GM23338 (cell line): ENCODE measurements at regions not wholly inside any gene's neighbourhood (a gene's known extent, or its start where the extent isn't known, plus 50 kb on each side); places are given as distances from the start of the nearest gene placed in this dataset.

Source experiments
- CREB1 ChIP-seq: fragments of 250-450 bp; sonication (Bioruptor Pico); IDR thresholded peaks from 2 replicates; pipeline ENCODE4 v1.5.0; 2020; ENCODE audit warnings: low read depth, mild to moderate bottlenecking, moderate library complexity
- CTCF ChIP-seq, 2 experiments: fragments of 200-600 bp in 1 of 2; sonication (generic) in 1 of 2; conservative IDR thresholded peaks; 2 replicates each; pipeline versions ENCODE4 v1.5.1 to v1.6.1; 2016 to 2017; ENCODE audit warnings: antibody characterized with exemption in 2 of 2, low read depth in 2 of 2, mild to moderate bottlenecking in 2 of 2, moderate library complexity in 1 of 2
- ETS1 ChIP-seq: IDR thresholded peaks from 2 replicates; pipeline ENCODE4 v1.6.1; 2016; ENCODE audit warnings: antibody characterized with exemption
- EZH2 ChIP-seq: fragments of 200-600 bp; sonication (generic); IDR thresholded peaks from one replicate; pipeline ENCODE4 v1.8.0; 2017; ENCODE audit warnings: antibody characterized with exemption, mild to moderate bottlenecking, low read depth; ENCODE audit not compliant: unreplicated experiment
- EZH2phosphoT487 ChIP-seq: fragments of 200-600 bp; sonication (generic); IDR thresholded peaks from one replicate; pipeline ENCODE4 v1.8.1; 2018; ENCODE audit warnings: antibody characterized with exemption; ENCODE audit not compliant: unreplicated experiment
- JUNB ChIP-seq: IDR thresholded peaks from one replicate; pipeline ENCODE4 v1.6.1; 2016; ENCODE audit warnings: antibody characterized with exemption; ENCODE audit not compliant: unreplicated experiment
- NANOG ChIP-seq: IDR thresholded peaks from 2 replicates; pipeline ENCODE4 v1.6.1; 2016; ENCODE audit warnings: antibody characterized with exemption, borderline replicate concordance
- POLR2AphosphoS5 ChIP-seq: IDR thresholded peaks from 2 replicates; pipeline ENCODE4 v1.6.1; 2016; ENCODE audit warnings: antibody characterized with exemption, low read depth
- REST ChIP-seq: IDR thresholded peaks from one replicate; pipeline ENCODE4 v1.6.1; 2018; ENCODE audit warnings: antibody characterized with exemption; ENCODE audit not compliant: unreplicated experiment
- STAT1 ChIP-seq: IDR thresholded peaks from one replicate; pipeline ENCODE4 v1.6.1; 2016; ENCODE audit warnings: antibody characterized with exemption; ENCODE audit not compliant: unreplicated experiment
- ZNF114 ChIP-seq: fragments of 250-450 bp; sonication (Bioruptor Pico); IDR thresholded peaks from 2 replicates; pipeline ENCODE4 v1.5.0; 2020; ENCODE audit warnings: mild to moderate bottlenecking, moderate library complexity
- ZNF331 ChIP-seq: fragments of 250-450 bp; sonication (Bioruptor Pico); IDR thresholded peaks from 2 replicates; pipeline ENCODE4 v1.5.0; 2020; ENCODE audit warnings: low read depth, mild to moderate bottlenecking, moderate library complexity
- ZNF462 ChIP-seq: fragments of 250-450 bp; sonication (Bioruptor Pico); IDR thresholded peaks from 2 replicates; pipeline ENCODE4 v1.5.0; 2020; ENCODE audit warnings: mild to moderate bottlenecking, moderate library complexity

- TF ChIP-seq POLR2AphosphoS5 (no peak), CTCF (conservative IDR thresholded peaks at IDR 0.05; ENCODE audit: low read depth in 2 of 2) (no peak), REST (no peak), JUNB (no peak), EZH2phosphoT487 (no peak), EZH2 (no peak), ZNF331 (CRISPR knock-in tag) (no peak), ZNF114 (CRISPR knock-in tag) (no peak), NANOG (no peak), CREB1 (no peak), STAT1 (no peak), ETS1 (no peak), ZNF462 (no peak)
Measured at GRCh38 chrX:98637451-98637850, 1753.7 kb downstream of the RPA4 start.
